A673 (cell line): ENCODE measurements at regions not wholly inside any gene's neighbourhood (a gene's known extent, or its start where the extent isn't known, plus 50 kb on each side); places are given as distances from the start of the nearest gene placed in this dataset.

Experiments
- BruUV-seq: library from RNA; stranded (reverse); fragments of 400-500 nt; replicated peaks from 2 replicates; lab custom pipeline; 2021; lab: Mats Ljungman, UMichigan
- CTCF ChIA-PET: fragments of 300-600 bp; sonication (Branson Sonifier 250); formaldehyde crosslinking; loops from one replicate; lab custom pipeline; 2022; ENCODE audit warnings: antibody characterized with exemption; lab: Charles Lee
- POLR2A ChIA-PET: fragments of 300-600 bp; sonication (Branson Sonifier 250); formaldehyde crosslinking; loops from one replicate; lab custom pipeline; 2022; ENCODE audit warnings: antibody characterized with exemption; ENCODE audit not compliant: low non-redundant PET; lab: Charles Lee
- DNase-seq: peaks from one replicate; pipeline ENCODE4 v3.0.0-alpha.2; 2015; ENCODE audit warnings: low spot score
- H3K27ac ChIP-seq: fragments of 200-600 bp; sonication (generic); 2 replicates; pipeline ENCODE4 v1.5.1; 2016; ENCODE audit warnings: mixed run types, low read depth, mild to moderate bottlenecking, mixed read lengths, antibody characterized with exemption, low read length; ENCODE audit not compliant: poor library complexity, severe bottlenecking
- H3K27me3 ChIP-seq: fragments of 200-600 bp; sonication (generic); replicated peaks from 2 replicates; pipeline ENCODE4 v1.6.1; 2017; ENCODE audit warnings: mixed run types, low read depth, mild to moderate bottlenecking, mixed read lengths, antibody characterized with exemption, low read length; ENCODE audit not compliant: insufficient read depth, poor library complexity
- H3K36me3 ChIP-seq: fragments of 200-600 bp; sonication (generic); 2 replicates; pipeline ENCODE4 v1.6.1; 2016; ENCODE audit warnings: mixed run types, mild to moderate bottlenecking, mixed read lengths, antibody characterized with exemption, low read length; ENCODE audit not compliant: insufficient read depth, poor library complexity, severe bottlenecking
- H3K4me1 ChIP-seq: fragments of 200-600 bp; sonication (generic); 2 replicates; pipeline ENCODE4 v1.6.1; 2017; ENCODE audit warnings: mixed run types, mild to moderate bottlenecking, mixed read lengths, antibody characterized with exemption, low read length; ENCODE audit not compliant: insufficient read depth, poor library complexity, severe bottlenecking
- H3K4me3 ChIP-seq: fragments of 200-600 bp; sonication (generic); 2 replicates; pipeline ENCODE4 v1.5.1; 2016; ENCODE audit warnings: low read depth, mixed run types, mild to moderate bottlenecking, mixed read lengths, low read length; ENCODE audit not compliant: poor library complexity, severe bottlenecking
- H3K9me3 ChIP-seq: fragments of 200-600 bp; sonication (generic); 2 replicates; pipeline ENCODE4 v1.6.1; 2016; ENCODE audit warnings: mixed run types, low read depth, mild to moderate bottlenecking, mixed read lengths, antibody characterized with exemption, low read length; ENCODE audit not compliant: poor library complexity, severe bottlenecking
- CTCF ChIP-seq: fragments of 300-800, 200-600 bp; sonication (generic); conservative IDR thresholded peaks from 2 replicates; pipeline ENCODE4 v1.5.1; 2017; ENCODE audit warnings: low read depth, mild to moderate bottlenecking, antibody characterized with exemption, low read length, moderate library complexity, mixed read lengths
- EZH2 ChIP-seq: fragments of 200-600 bp; sonication (generic); IDR thresholded peaks from 2 replicates; pipeline ENCODE4 v1.6.1; 2017; ENCODE audit warnings: borderline replicate concordance, low read depth, mild to moderate bottlenecking, mixed read lengths, antibody characterized with exemption, low read length; ENCODE audit not compliant: poor library complexity, severe bottlenecking
- intact Hi-C: fragments of 100-400 bp; cut with micrococcal nuclease; formaldehyde crosslinking; loops from one replicate; pipeline ENCODE4 v1.10.0; 2022; ENCODE audit not compliant: unreplicated experiment

GRCh38 chr1:38371505-38371844 lies 324.9 kb upstream of the POU3F1 start:
- ChIA-PET CTCF (no interaction called here), POLR2A (no interaction called here)
- Histone ChIP-seq H3K36me3 (no peaks in the 10 kb centered on the region), H3K27ac (no peak overlapping the region), H3K9me3 (peaks cover 7% of the 10 kb centered on the region), H3K4me1 (peaks cover 13% of the 10 kb centered on the region), H3K27me3 (no peaks in the 10 kb centered on the region), H3K4me3 (no peak overlapping the region)
- no peak for DNase-seq
- intact Hi-C loops = no loop called here
- no peak for TF ChIP-seq CTCF
- no peak for TF ChIP-seq EZH2
- BruUV-seq = no TSS peak

GRCh38 chr1:38370716-38371504 lies 324.3 kb upstream of the POU3F1 start:
- Histone ChIP-seq H3K4me1 (peaks cover 13% of the 10 kb centered on the region), H3K27ac (no peak overlapping the region), H3K36me3 (no peaks in the 10 kb centered on the region), H3K4me3 (no peak overlapping the region), H3K27me3 (no peaks in the 10 kb centered on the region), H3K9me3 (peaks cover 7% of the 10 kb centered on the region)
- no TSS peak for BruUV-seq
- DNase-seq = peak; percentile 52
- intact Hi-C loops = no loop called here
- ChIA-PET CTCF (no interaction called here), POLR2A (no interaction called here)
- no peak for TF ChIP-seq CTCF
- no peak for TF ChIP-seq EZH2

GRCh38 chr1:38365242-38365641 lies 318.6 kb upstream of the POU3F1 start:
- H3K4me1 ChIP-seq = peaks cover under 1% of the 10 kb centered on the region
- no peak for DNase-seq
- no peaks in the 10 kb centered on the region for H3K9me3 ChIP-seq
- TF ChIP-seq CTCF (no peak), EZH2 (no peak)
- BruUV-seq = no TSS peak
- CTCF ChIA-PET = no interaction called here
- no peak overlapping the region for H3K4me3 ChIP-seq
- no peaks in the 10 kb centered on the region for H3K36me3 ChIP-seq
- POLR2A ChIA-PET = no interaction called here
- H3K27me3 ChIP-seq = no peaks in the 10 kb centered on the region
- intact Hi-C loops = no loop called here
- H3K27ac ChIP-seq = no peak overlapping the region
